K562 (cell line): ENCODE measurements at regions not wholly inside any gene's neighbourhood (a gene's known extent, or its start where the extent isn't known, plus 50 kb on each side); places are given as distances from the start of the nearest gene placed in this dataset.

Experiments
- DMBX1 ChIP-seq: fragments of 250-450 bp; sonication (Bioruptor Pico); IDR thresholded peaks from 2 replicates; pipeline ENCODE4 v1.8.0; 2022; ENCODE audit warnings: inconsistent platforms, mild to moderate bottlenecking, moderate library complexity, borderline replicate concordance
- GABPB2 ChIP-seq: fragments of 250-450 bp; sonication (Bioruptor Pico); conservative IDR thresholded peaks from 2 replicates; pipeline ENCODE4 v1.5.1; 2021; ENCODE audit warnings: mild to moderate bottlenecking
- NR2C2 ChIP-seq, 2 experiments: fragments of 200-800 bp in 1 of 2; sonication (Bioruptor generic) in 1 of 2; sonication (generic) in 1 of 2; formaldehyde crosslinking in 1 of 2; IDR thresholded peaks; 2 replicates each; pipeline versions ENCODE4 v1.6.1 to v1.8.0; 2016 to 2022; ENCODE audit warnings: mild to moderate bottlenecking in 1 of 2, missing compliant biosample characterization in 1 of 2, missing genetic modification characterization in 1 of 2, missing genetic modification reagents in 1 of 2
- NR4A1 ChIP-seq, 2 experiments: fragments of 250-450 bp in 1 of 2; fragments of 450-650 bp in 1 of 2; sonication (Bioruptor Pico) in 1 of 2; IDR thresholded peaks; 2 replicates each; pipeline versions ENCODE4 v1.4.0 to v1.6.1; 2016 to 2020; ENCODE audit warnings: mild to moderate bottlenecking in 2 of 2, missing compliant biosample characterization in 1 of 2, missing genetic modification characterization in 1 of 2, moderate library complexity in 1 of 2
- SIN3B ChIP-seq: fragments of 450-650 bp; IDR thresholded peaks from 2 replicates; pipeline ENCODE4 v1.6.1; 2017; ENCODE audit warnings: low read depth, mild to moderate bottlenecking, moderate library complexity
- ZBED1 ChIP-seq: IDR thresholded peaks from 2 replicates; pipeline ENCODE4 v1.6.1; 2014
- ZKSCAN1 ChIP-seq: fragments of 150-350 bp; IDR thresholded peaks from 2 replicates; pipeline ENCODE4 v1.6.1; 2016; ENCODE audit warnings: low read depth, low read length
- ZKSCAN8 ChIP-seq: fragments of 200-800 bp; sonication (Bioruptor generic); IDR thresholded peaks from 2 replicates; pipeline ENCODE4 v1.6.1; 2016; ENCODE audit warnings: missing genetic modification characterization, missing compliant biosample characterization
- ZNF311 ChIP-seq: fragments of 250-450 bp; sonication (Bioruptor Pico); IDR thresholded peaks from 2 replicates; pipeline ENCODE4 v1.4.0; 2020; ENCODE audit warnings: mild to moderate bottlenecking, moderate library complexity
- ZNF444 ChIP-seq: fragments of 250-450 bp; sonication (Bioruptor Pico); IDR thresholded peaks from 2 replicates; pipeline ENCODE4 v1.4.0; 2020; ENCODE audit warnings: mild to moderate bottlenecking, moderate library complexity
- ZNF589 ChIP-seq: fragments of 200-800 bp; sonication (Bioruptor generic); IDR thresholded peaks from 2 replicates; pipeline ENCODE4 v1.6.1; 2016; ENCODE audit warnings: low read depth, missing genetic modification characterization, missing compliant biosample characterization

DNA sequence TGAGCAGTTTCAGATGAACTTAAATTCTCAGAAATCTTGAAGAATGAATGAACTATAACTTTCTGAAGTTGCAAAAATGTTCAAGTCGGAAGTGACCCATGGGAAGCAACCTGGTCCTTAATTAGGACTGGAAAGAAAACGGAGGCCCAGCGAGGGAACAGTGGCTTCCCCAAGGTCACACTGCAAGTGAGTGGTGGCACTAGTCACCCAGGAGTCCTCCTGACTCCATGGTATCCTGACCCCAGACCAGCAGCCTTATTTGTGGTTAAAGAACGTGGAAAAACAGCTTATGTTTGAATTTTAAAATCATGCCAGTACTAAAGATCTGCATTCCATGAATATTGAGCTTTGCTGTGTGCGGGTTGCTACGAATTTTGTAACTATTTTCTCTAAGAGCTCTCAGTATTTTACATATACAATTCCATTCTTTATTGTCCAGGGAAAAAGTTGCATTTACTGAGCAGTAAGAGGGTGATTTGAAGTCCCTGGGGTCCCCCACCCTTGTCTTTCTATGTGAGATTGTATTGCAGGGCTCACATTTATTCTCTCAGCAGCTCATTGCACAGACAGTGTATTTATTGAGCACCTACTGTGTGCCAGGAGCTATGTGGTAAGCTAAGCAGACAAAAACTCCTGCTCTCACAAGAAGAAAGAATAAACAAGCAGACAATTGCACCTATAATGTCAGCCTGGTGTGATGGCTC, 61.6 kb upstream of the ATP5PO start (continued):
- TF ChIP-seq ZKSCAN1 (peak; percentile 78; the same call in 1 of the 2 replicates), NR2C2 (CRISPR knock-in tag; IDR thresholded peaks at IDR 0.05) (no peak), NR2C2 (tag; IDR thresholded peaks at IDR 0.05) (peak; percentile 24; the same call in 1 of the 2 replicates), ZNF589 (0 out of 2 replicates have a peak, but pooled peaks have one; percentile 10), ZNF311 (CRISPR knock-in tag) (0 out of 2 replicates have a peak, but pooled peaks have one; percentile 15), GABPB2 (CRISPR knock-in tag) (no peak), NR4A1 (CRISPR knock-in tag; IDR thresholded peaks at IDR 0.05) (peak; percentile 65; the same call in 1 of the 2 replicates), NR4A1 (tag; IDR thresholded peaks at IDR 0.05) (no peak), ZKSCAN8 (CRISPR knock-in tag) (peak; percentile 63; the same call in 1 of the 2 replicates), ZNF444 (CRISPR knock-in tag) (0 out of 2 replicates have a peak, but pooled peaks have one; percentile 21), SIN3B (peak; percentile 16; the same call in 1 of the 2 replicates), DMBX1 (CRISPR knock-in tag) (peak; percentile 69; the same call in 1 of the 2 replicates), ZBED1 (no peak)
